ENCODE measurements at regions not wholly inside any gene's neighbourhood (a gene's known extent, or its start where the extent isn't known, plus 50 kb on each side); places are given as distances from the start of the nearest gene placed in this dataset.

DNA sequence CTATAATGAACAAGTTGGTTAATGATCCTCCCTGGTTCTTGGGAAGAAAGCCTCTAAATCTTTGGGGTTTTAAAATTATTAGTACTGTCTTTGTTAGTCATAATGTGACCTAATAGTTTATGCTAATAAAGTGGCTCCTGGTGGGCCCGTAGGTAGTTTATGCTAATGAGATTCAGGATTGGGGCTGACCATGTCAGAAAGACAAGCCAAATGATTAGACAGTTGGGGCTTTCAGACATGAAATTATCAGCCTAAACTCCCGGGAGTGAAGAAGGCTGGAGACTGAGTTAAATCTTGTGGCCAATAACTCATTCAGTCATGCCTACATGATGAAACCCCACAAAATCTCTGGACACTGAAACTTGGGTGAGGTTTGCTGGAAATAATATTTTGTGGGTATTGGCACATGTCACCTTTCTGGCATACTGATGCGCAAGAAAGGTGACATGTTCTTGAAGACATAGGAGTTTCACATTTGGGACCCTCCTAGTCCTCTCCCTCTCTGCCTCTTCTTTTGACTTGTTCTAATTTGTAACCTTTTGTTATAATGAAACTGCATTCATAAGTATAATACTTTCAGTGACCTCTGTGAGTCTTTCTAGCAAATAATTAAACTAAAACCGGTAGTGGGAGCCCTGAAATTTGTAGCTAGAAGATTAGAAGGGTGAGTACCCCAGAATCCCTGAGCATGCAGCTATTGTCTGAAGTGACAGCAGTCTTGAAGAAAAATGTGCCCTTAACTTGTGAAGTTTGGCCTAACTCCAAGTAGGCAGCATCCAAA, 196.8 kb upstream of the FSTL5 start:
- H3K27ac ChIP-seq = no peak overlapping the region
- H3K4me1 ChIP-seq (ENCODE audit: insufficient read depth) = no peaks in the 10 kb centered on the region
- H3K79me2 ChIP-seq (ENCODE audit: insufficient read depth) = no peaks in the 10 kb centered on the region
- no peak for DNase-seq
- no peak overlapping the region for H3K4me3 ChIP-seq
- H3K9me3 ChIP-seq (ENCODE audit: low read depth) = no peaks in the 10 kb centered on the region
- TF ChIP-seq EZH2 (IDR thresholded peaks at IDR 0.05; ENCODE audit: insufficient read depth, poor library complexity, severe bottlenecking) (no peak), EZH2phosphoT487 (IDR thresholded peaks at IDR 0.05; ENCODE audit: insufficient read depth, low read depth) (no peak)
- H4K20me1 ChIP-seq (ENCODE audit: insufficient read depth) = no peaks in the 10 kb centered on the region
- no peaks in the 10 kb centered on the region for H3K9me2 ChIP-seq (ENCODE audit: insufficient read depth)
- H3K4me2 ChIP-seq (ENCODE audit: unreplicated experiment) = no peak overlapping the region
- H2AFZ ChIP-seq = no peak overlapping the region
- no peak overlapping the region for H3K9ac ChIP-seq
- H3K27me3 ChIP-seq (replicated peaks; ENCODE audit: insufficient read depth) = no peaks in the 10 kb centered on the region
- H3F3A ChIP-seq (ENCODE audit: insufficient read depth) = no peaks in the 10 kb centered on the region
- no peaks in the 10 kb centered on the region for H3K36me3 ChIP-seq (ENCODE audit: low read depth)
- in situ Hi-C loops (cut with MboI) = no loop called here
- WGBS, 2 experiments (ENCODE audit: low coverage in 1 of 2, low lambda C conversion rate in 2 of 2, missing lambda C conversion rate in 2 of 2) = 22 to 28% methylated on average over 4 of the region's 4 CpGs

DNA sequence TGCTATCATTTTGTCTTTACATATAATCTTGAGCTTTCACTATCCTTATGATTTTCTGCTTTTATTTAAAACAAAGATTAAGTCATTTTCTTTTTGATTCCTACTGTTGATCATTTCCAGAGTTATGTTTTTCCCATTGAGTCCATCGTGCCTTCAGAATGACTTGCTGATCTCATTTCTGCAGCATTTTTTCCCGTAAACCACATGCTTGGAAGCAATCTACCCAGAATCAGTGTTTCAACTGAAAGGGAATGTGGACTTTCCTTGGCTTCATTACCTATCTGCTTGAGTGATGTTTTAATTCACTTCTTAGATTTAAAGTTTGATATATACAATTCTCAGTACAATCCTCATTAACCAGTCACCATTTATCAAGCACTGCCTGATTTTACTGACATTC, 192.4 kb upstream of the FSTL5 start:
- Histone ChIP-seq H3K9ac (no peak overlapping the region), H2AFZ (no peak overlapping the region), H3K4me2 (ENCODE audit: unreplicated experiment) (no peak overlapping the region), H3K4me3 (no peak overlapping the region), H3K27me3 (replicated peaks; ENCODE audit: insufficient read depth) (no peaks in the 10 kb centered on the region), H3K79me2 (ENCODE audit: insufficient read depth) (no peaks in the 10 kb centered on the region), H3K9me3 (ENCODE audit: low read depth) (no peaks in the 10 kb centered on the region), H3K4me1 (ENCODE audit: insufficient read depth) (no peaks in the 10 kb centered on the region), H3K36me3 (ENCODE audit: low read depth) (no peaks in the 10 kb centered on the region), H3K9me2 (ENCODE audit: insufficient read depth) (no peaks in the 10 kb centered on the region), H3F3A (ENCODE audit: insufficient read depth) (no peaks in the 10 kb centered on the region), H3K27ac (no peak overlapping the region), H4K20me1 (ENCODE audit: insufficient read depth) (no peaks in the 10 kb centered on the region)
- DNase-seq = no peak
- 0 to 2% methylated on average over 2 of the region's 2 CpGs for WGBS, 2 experiments (ENCODE audit: low coverage in 1 of 2, low lambda C conversion rate in 2 of 2, missing lambda C conversion rate in 2 of 2)
- no peak for TF ChIP-seq EZH2phosphoT487 (IDR thresholded peaks at IDR 0.05; ENCODE audit: insufficient read depth, low read depth)
- no peak for TF ChIP-seq EZH2 (IDR thresholded peaks at IDR 0.05; ENCODE audit: insufficient read depth, poor library complexity, severe bottlenecking)
- in situ Hi-C loops (cut with MboI) = no loop called here

DNA sequence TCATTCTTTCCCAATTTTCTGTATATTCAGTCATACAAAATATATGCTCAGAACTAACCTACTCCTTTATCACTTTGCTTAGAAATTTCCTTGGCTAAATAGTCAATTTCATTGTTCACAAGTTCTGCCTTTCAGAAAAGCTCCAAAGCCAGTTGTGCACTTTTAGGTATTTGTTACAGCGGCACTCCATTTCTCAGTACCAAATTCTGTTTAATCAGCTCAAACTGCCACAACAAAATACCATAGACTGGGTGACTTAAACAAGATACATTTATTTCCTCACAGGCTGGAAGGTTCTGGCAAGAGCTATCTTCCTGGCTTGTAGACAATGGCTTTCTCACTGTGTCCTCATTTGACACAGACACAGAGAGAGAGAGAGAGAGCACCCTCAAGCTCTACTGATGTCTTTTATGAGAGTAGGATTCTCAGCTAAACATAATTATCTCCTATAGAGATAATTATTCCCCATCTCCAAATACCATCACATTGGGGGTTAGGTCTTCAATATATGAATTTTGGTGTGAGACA, 188.8 kb upstream of the FSTL5 start:
- H3K9me3 ChIP-seq (ENCODE audit: low read depth) = no peaks in the 10 kb centered on the region
- H3K27me3 ChIP-seq (replicated peaks; ENCODE audit: insufficient read depth) = no peaks in the 10 kb centered on the region
- 54 to 65% methylated on average over 1 of the region's 1 CpG for WGBS, 2 experiments (ENCODE audit: low coverage in 1 of 2, low lambda C conversion rate in 2 of 2, missing lambda C conversion rate in 2 of 2)
- H3K4me1 ChIP-seq (ENCODE audit: insufficient read depth) = no peaks in the 10 kb centered on the region
- no peak overlapping the region for H2AFZ ChIP-seq
- TF ChIP-seq EZH2 (IDR thresholded peaks at IDR 0.05; ENCODE audit: insufficient read depth, poor library complexity, severe bottlenecking) (no peak), EZH2phosphoT487 (IDR thresholded peaks at IDR 0.05; ENCODE audit: insufficient read depth, low read depth) (no peak)
- no peaks in the 10 kb centered on the region for H3K79me2 ChIP-seq (ENCODE audit: insufficient read depth)
- no peak overlapping the region for H3K9ac ChIP-seq
- in situ Hi-C loops (cut with MboI) = no loop called here
- no peak overlapping the region for H3K27ac ChIP-seq
- no peak overlapping the region for H3K4me2 ChIP-seq (ENCODE audit: unreplicated experiment)
- no peak overlapping the region for H3K4me3 ChIP-seq
- H3K9me2 ChIP-seq (ENCODE audit: insufficient read depth) = no peaks in the 10 kb centered on the region
- H3K36me3 ChIP-seq (ENCODE audit: low read depth) = no peaks in the 10 kb centered on the region
- no peaks in the 10 kb centered on the region for H3F3A ChIP-seq (ENCODE audit: insufficient read depth)
- no peaks in the 10 kb centered on the region for H4K20me1 ChIP-seq (ENCODE audit: insufficient read depth)
- no peak for DNase-seq

DNA sequence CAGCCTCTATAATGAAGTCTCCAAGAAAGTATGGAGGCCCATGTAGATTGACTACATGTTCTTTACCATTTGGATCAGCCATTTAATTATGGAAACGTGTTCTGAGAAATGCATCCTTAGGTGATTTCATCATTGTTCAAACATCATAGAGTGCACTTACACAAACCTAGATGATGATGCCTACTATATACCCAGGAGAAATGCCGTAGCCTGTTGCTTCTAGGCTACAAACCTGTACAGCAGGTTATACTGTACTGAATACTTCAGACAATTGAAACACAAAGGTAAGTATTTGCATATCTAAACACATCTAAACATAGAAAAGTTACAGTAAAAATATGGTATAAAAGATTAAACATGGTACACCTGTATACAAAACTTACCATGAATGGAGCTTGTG, 186.5 kb upstream of the FSTL5 start:
- Histone ChIP-seq H2AFZ (no peak overlapping the region), H3K9ac (no peak overlapping the region), H3K27ac (no peak overlapping the region), H3K4me1 (ENCODE audit: insufficient read depth) (no peaks in the 10 kb centered on the region), H3F3A (ENCODE audit: insufficient read depth) (no peaks in the 10 kb centered on the region), H3K27me3 (replicated peaks; ENCODE audit: insufficient read depth) (no peaks in the 10 kb centered on the region), H4K20me1 (ENCODE audit: insufficient read depth) (no peaks in the 10 kb centered on the region), H3K9me2 (ENCODE audit: insufficient read depth) (no peaks in the 10 kb centered on the region), H3K4me3 (no peak overlapping the region), H3K79me2 (ENCODE audit: insufficient read depth) (no peaks in the 10 kb centered on the region), H3K36me3 (ENCODE audit: low read depth) (no peaks in the 10 kb centered on the region), H3K4me2 (ENCODE audit: unreplicated experiment) (no peak overlapping the region), H3K9me3 (ENCODE audit: low read depth) (no peaks in the 10 kb centered on the region)
- TF ChIP-seq EZH2 (IDR thresholded peaks at IDR 0.05; ENCODE audit: insufficient read depth, poor library complexity, severe bottlenecking) (no peak), EZH2phosphoT487 (IDR thresholded peaks at IDR 0.05; ENCODE audit: insufficient read depth, low read depth) (no peak)
- DNase-seq = no peak
- WGBS, 2 experiments (ENCODE audit: low coverage in 1 of 2, low lambda C conversion rate in 2 of 2, missing lambda C conversion rate in 2 of 2) = 2 to 6% methylated on average over 2 of the region's 2 CpGs
- in situ Hi-C loops (cut with MboI) = no loop called here
